Activated CD8-positive, alpha-beta T cell treated with anti-CD3 and anti-CD28 coated beads for 36 hours (primary cell): ENCODE measurements at regions not wholly inside any gene's neighbourhood (a gene's known extent, or its start where the extent isn't known, plus 50 kb on each side); places are given as distances from the start of the nearest gene placed in this dataset.

Experiments used
- ATAC-seq: fragments of 200-7000 bp; cut with Tn5 transposase; one replicate; pipeline ENCODE4 v1.10.0; 2021; ENCODE audit warnings: mild to moderate bottlenecking, moderate library complexity
- CTCF ChIA-PET: fragments of 350-600 bp; sonication (Branson Sonifier 250); formaldehyde crosslinking; loops from one replicate; lab custom pipeline; 2021; ENCODE audit warnings: antibody characterized with exemption; lab: Charles Lee
- POLR2A ChIA-PET: fragments of 350-600 bp; sonication (Branson Sonifier 250); formaldehyde crosslinking; loops from one replicate; lab custom pipeline; 2021; ENCODE audit warnings: antibody characterized with exemption; lab: Charles Lee
- DNase-seq: peaks from one replicate; pipeline ENCODE4 v3.0.0-alpha.2; 2020
- H3K27ac Mint-ChIP-seq: one replicate; pipeline ENCODE4 v1.8.0; 2021; ENCODE audit warnings: mild to moderate bottlenecking, mixed read lengths
- H3K27me3 Mint-ChIP-seq: one replicate; pipeline ENCODE4 v1.8.0; 2021; ENCODE audit warnings: mixed read lengths
- H3K36me3 Mint-ChIP-seq: one replicate; pipeline ENCODE4 v1.8.0; 2021; ENCODE audit warnings: low read depth, mixed read lengths
- H3K4me1 Mint-ChIP-seq: one replicate; pipeline ENCODE4 v1.8.0; 2021; ENCODE audit warnings: low read depth, mixed read lengths
- H3K4me3 Mint-ChIP-seq: one replicate; pipeline ENCODE4 v1.8.0; 2021; ENCODE audit warnings: mild to moderate bottlenecking, moderate library complexity, mixed read lengths
- H3K9me3 Mint-ChIP-seq: one replicate; pipeline ENCODE4 v1.8.0; 2021; ENCODE audit warnings: mixed read lengths
- CTCF ChIP-seq: fragments of 200-600 bp; IDR thresholded peaks from one replicate; pipeline ENCODE4 v1.8.0; 2022; ENCODE audit warnings: antibody characterized with exemption, mild to moderate bottlenecking
- intact Hi-C: fragments of 100-400 bp; cut with micrococcal nuclease; formaldehyde crosslinking; loops from one replicate; pipeline ENCODE4 v1.10.0; 2022

- no peak for TF ChIP-seq CTCF
- no peaks in the 10 kb centered on the region for H3K9me3 Mint-ChIP-seq
- intact Hi-C loops, result no loop called here
- no peaks in the 10 kb centered on the region for H3K36me3 Mint-ChIP-seq
- ChIA-PET POLR2A (no interaction called here), CTCF (no interaction called here)
- no peak overlapping the region for H3K27ac Mint-ChIP-seq
- no peak for DNase-seq
- no peak for ATAC-seq
- no peak overlapping the region for H3K4me3 Mint-ChIP-seq
- H3K4me1 Mint-ChIP-seq, result no peaks in the 10 kb centered on the region
- H3K27me3 Mint-ChIP-seq, result no peaks in the 10 kb centered on the region
Observed at GRCh38 chr12:42853370-42854140, 264.0 kb upstream of the PRICKLE1 start.

GRCh38 chr12:42846782-42847181, 257.2 kb upstream of the PRICKLE1 start:
- ATAC-seq (no peak), DNase-seq (no peak)
- intact Hi-C loops, result no loop called here
- POLR2A ChIA-PET, result no interaction called here
- H3K27ac Mint-ChIP-seq, result no peak overlapping the region
- no peak for TF ChIP-seq CTCF
- H3K9me3 Mint-ChIP-seq, result peaks cover 2% of the 10 kb centered on the region
- H3K4me1 Mint-ChIP-seq, result no peaks in the 10 kb centered on the region
- no peaks in the 10 kb centered on the region for H3K27me3 Mint-ChIP-seq
- CTCF ChIA-PET, result no interaction called here
- H3K4me3 Mint-ChIP-seq, result no peak overlapping the region
- H3K36me3 Mint-ChIP-seq, result no peaks in the 10 kb centered on the region

GRCh38 chr12:42834062-42834461, 244.5 kb upstream of the PRICKLE1 start:
- ATAC-seq (no peak), DNase-seq (no peak)
- no peak overlapping the region for H3K4me3 Mint-ChIP-seq
- no peaks in the 10 kb centered on the region for H3K27me3 Mint-ChIP-seq
- H3K9me3 Mint-ChIP-seq, result peaks cover 3% of the 10 kb centered on the region
- intact Hi-C loops, result no loop called here
- no peaks in the 10 kb centered on the region for H3K36me3 Mint-ChIP-seq
- CTCF ChIA-PET, result no interaction called here
- TF ChIP-seq CTCF, result no peak
- no peak overlapping the region for H3K27ac Mint-ChIP-seq
- H3K4me1 Mint-ChIP-seq, result no peaks in the 10 kb centered on the region
- POLR2A ChIA-PET, result no interaction called here

- ChIA-PET POLR2A (no interaction called here), CTCF (no interaction called here)
- H3K4me3 Mint-ChIP-seq, result no peak overlapping the region
- no peaks in the 10 kb centered on the region for H3K27me3 Mint-ChIP-seq
- H3K9me3 Mint-ChIP-seq, result no peaks in the 10 kb centered on the region
- no peak for ATAC-seq
- no peak overlapping the region for H3K27ac Mint-ChIP-seq
- no peak for TF ChIP-seq CTCF
- H3K4me1 Mint-ChIP-seq, result no peaks in the 10 kb centered on the region
- H3K36me3 Mint-ChIP-seq, result no peaks in the 10 kb centered on the region
- DNase-seq, result no peak
- intact Hi-C loops, result no loop called here
Observed at GRCh38 chr12:42828836-42829235, 239.3 kb upstream of the PRICKLE1 start.

- H3K27ac Mint-ChIP-seq, result no peak overlapping the region
- TF ChIP-seq CTCF, result no peak
- H3K27me3 Mint-ChIP-seq, result no peaks in the 10 kb centered on the region
- H3K4me3 Mint-ChIP-seq, result no peak overlapping the region
- H3K4me1 Mint-ChIP-seq, result no peaks in the 10 kb centered on the region
- no peak for ATAC-seq
- no peaks in the 10 kb centered on the region for H3K9me3 Mint-ChIP-seq
- H3K36me3 Mint-ChIP-seq, result no peaks in the 10 kb centered on the region
- ChIA-PET POLR2A (no interaction called here), CTCF (no interaction called here)
- DNase-seq, result no peak
- intact Hi-C loops, result no loop called here
Observed at GRCh38 chr12:42824327-42824726, 234.8 kb upstream of the PRICKLE1 start.
